NCI-H748 (cell line): ENCODE measurements at regions not wholly inside any gene's neighbourhood (a gene's known extent, or its start where the extent isn't known, plus 50 kb on each side); places are given as distances from the start of the nearest gene placed in this dataset.
A peak's percentile ranks its signal among the peaks of the same experiment; 100 is the strongest.
"Not testable (repeated sequence)": the region's sequence is repeated elsewhere in the genome, so short reads cannot be mapped to it uniquely, and the experiment has no call there.

ENCODE experiments used
- DNase-seq: peaks from one replicate; lab custom pipeline; 2025; ENCODE audit not compliant: unreplicated experiment; lab: John Stamatoyannopoulos, UW

DNA sequence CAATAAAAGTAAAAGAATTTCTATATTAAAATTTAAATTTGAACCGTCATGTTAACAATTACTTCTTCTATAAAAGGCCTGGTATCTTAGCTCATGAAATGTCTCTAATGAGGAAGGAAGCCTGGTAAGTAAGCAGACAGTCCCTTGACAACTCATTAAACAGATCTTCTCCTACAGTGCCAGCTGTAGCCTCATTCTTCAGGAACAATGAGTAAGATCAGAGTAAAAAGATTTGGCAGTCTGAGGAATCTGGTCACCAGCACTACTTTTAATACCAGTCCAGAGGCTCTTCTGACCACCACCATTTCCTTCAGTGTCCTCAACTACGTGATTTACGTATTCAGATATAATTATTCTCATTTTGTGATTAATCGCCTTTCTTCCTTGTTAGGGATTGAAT, 955.0 kb upstream of the ALCAM start:
- DNase-seq = no peak

GRCh38 chr3:104412608-104413580, 953.8 kb upstream of the ALCAM start:
- DNase-seq = no peak

DNA sequence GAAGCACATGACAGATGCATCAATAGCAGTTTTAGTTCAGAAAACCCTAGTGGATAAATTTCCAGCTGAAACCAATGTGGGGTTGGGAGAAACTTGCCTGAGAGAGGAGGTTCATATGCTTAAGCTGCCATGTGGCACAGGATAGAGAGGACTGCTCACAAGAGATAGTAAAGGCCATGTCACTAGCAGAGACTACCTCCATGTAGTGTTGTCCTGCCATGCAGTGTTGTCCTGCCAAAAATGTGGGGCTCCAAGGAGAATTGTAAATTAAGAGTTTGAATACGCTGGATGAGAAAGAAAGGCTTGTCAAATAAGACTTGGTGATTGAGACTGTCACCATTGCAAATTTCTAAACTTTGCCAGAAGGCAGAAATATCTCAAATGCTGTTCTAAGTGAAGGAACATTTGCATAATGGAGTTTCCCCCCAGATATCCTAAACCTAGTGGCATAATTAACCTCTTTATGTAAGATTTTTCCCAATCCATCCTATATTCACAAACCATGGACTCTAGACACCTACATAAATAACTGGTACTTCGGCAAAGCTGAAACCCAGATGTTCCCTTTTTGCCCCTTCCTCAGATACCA, 938.3 kb upstream of the ALCAM start:
- no peak for DNase-seq

- no peak for DNase-seq
Measured at GRCh38 chr3:104429727-104430126, 937.0 kb upstream of the ALCAM start.

GRCh38 chr3:104436506-104436905, 930.2 kb upstream of the ALCAM start:
- DNase-seq = no peak

DNA sequence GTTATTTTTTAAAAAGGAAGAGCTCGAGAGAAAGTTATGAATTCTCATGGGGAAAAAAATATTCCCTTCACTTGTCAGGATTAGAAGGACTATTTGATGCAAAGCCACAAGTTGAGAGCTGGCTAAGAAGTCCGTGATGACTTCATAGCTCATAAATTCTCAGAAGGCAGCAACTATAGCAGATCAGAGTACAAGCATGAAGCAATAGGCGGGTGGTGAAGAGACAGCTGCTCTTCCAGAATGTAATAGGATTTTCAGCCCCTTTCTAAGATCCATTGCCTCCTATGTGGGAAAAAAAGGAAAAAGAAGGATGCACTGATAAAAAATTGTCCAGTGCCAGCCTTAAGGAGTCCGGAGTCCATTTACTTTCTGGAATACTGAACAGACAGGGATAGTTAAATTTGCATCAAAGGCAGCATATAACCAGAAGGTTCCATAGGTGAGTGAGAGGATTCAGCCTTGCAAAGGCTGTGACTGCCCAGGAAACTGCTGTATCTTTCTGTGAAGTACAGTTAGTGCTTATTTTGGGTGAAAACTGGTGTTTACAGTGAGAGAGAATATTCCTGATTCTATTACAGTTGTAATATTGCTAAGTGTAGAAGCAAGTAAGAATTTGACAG, 929.5 kb upstream of the ALCAM start:
- DNase-seq = no peak

- peak; percentile 12 for DNase-seq
Measured at GRCh38 chr3:104437891-104438290, 928.8 kb upstream of the ALCAM start.

DNA sequence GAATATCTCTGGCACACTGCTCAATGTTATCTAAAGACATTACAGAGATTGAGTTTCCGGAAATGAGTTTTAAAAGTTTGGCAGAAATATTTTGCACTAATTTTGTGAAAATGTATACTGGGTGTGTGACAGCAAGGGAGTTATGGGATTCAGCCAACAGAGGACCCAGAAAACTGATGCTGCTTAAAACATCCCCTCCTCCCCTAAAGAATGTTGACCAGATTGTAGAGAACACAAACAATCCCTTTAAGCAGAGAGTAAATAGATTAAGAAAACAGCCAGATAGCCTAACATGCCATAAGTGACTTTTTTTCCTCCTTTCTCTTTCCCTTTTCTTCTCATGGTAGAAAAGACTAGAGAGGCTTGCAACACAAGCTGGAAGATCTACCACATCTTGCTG, 928.0 kb upstream of the ALCAM start:
- DNase-seq = no peak

- not testable (repeated sequence) for DNase-seq
Measured at GRCh38 chr3:104445252-104445919, 921.3 kb upstream of the ALCAM start.

DNA sequence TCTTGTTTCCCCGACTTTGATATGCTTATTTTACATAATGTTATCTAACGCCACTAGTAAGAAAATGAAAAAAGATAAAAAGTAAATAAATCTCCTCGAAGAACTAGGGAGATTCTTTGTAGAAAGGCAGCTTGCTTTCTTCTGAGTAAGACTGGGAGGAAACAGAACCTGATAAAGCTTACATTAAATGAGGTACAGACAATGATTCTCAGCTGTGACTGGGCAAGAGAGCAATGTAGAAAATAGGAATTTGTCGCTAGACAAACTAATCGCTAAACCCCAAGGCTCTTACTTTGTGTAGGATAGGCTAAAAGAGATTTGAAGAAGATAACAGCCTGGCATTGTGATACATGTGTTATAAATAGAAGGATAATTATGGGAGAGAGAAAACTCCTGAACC, 919.0 kb upstream of the ALCAM start:
- no peak for DNase-seq

GRCh38 chr3:104452697-104453096, 914.0 kb upstream of the ALCAM start:
- no peak for DNase-seq

GRCh38 chr3:104458657-104459056, 908.1 kb upstream of the ALCAM start:
- no peak for DNase-seq

DNA sequence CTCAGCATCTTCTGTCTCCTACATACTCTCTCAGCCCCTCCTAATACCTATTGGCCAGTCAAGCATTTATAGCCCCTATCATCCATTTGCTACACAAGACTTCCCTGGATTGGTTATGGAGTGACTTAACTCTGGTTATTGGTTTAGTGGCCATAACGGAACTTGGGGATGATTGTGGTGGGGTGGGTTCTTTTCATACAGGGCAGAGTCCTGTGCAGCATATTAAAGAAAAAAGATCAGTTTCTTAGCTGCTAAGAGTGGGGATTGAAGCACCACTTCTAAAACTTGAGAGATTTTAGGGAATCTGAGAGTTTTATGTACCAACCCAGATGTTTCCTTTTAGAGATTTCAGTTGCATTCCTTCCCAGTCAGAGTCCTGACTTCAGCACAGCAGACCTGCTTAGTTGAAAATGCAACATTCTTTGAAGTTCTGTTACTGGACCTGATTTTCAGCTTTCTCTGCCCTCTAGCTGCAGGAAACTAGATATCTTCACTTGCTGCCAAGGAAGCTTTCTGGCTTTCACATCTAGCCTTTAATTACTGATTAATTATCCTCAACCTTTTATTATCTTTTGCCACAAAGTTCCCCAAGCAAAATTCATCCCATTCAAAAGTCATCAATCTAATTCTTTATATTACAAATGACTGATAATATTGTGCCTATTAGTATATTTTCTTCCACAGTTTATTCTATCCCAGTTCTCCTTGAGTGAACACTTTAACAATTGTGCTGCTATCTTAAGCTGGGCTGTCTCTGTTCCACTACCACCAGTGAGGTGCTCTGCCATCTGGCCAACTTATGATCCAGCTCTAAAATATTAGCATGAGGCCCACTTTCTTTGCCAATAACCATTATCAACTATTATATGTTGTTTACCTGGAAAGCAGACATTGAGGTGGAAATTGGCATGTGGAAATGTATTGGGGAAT, 906.0 kb upstream of the ALCAM start:
- no peak for DNase-seq

- DNase-seq = no peak
Measured at GRCh38 chr3:104461431-104461830, 905.3 kb upstream of the ALCAM start.

GRCh38 chr3:104472221-104472620, 894.5 kb upstream of the ALCAM start:
- no peak for DNase-seq

- DNase-seq = no peak
Measured at GRCh38 chr3:104474011-104474410, 892.7 kb upstream of the ALCAM start.

GRCh38 chr3:104503022-104503421, 863.7 kb upstream of the ALCAM start:
- no peak for DNase-seq

GRCh38 chr3:104510131-104510849, 856.4 kb upstream of the ALCAM start:
- no peak for DNase-seq

DNA sequence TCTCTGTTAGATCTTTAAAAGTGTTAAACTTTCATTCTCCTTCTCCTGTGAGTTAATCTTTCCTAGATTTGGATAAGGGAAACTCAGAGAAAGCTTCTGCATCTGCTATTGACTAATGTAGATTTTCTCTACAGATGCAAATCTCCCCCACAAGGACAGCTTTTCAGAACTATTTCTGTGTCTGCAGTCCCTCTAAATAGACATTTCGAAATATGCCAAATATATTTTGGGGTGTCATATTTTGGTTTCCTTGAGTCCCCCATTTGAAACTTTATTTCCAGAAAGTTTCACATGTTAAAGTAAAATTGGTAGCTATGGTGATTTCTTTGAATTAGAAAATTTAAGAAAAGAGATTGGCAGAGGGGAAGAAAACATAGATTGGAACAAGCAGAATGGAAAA, 852.3 kb upstream of the ALCAM start:
- DNase-seq = no peak

GRCh38 chr3:104514776-104515175, 851.9 kb upstream of the ALCAM start:
- DNase-seq = no peak
